NCI-H510A treated with DMSO at 0.1 percent for 48 hours (cell line): ENCODE measurements at regions not wholly inside any gene's neighbourhood (a gene's known extent, or its start where the extent isn't known, plus 50 kb on each side); places are given as distances from the start of the nearest gene placed in this dataset.
A peak's percentile ranks its signal among the peaks of the same experiment; 100 is the strongest.
"Not testable (repeated sequence)": the region's sequence is repeated elsewhere in the genome, so short reads cannot be mapped to it uniquely, and the experiment has no call there.

Experiments used
- DNase-seq: peaks from one replicate; lab custom pipeline; 2025; lab: John Stamatoyannopoulos, UW

GRCh38 chr7:106562711-106563366 is 98.1 kb downstream of the CCDC71L start:
- DNase-seq = no peak

GRCh38 chr7:106561666-106562411 is 99.1 kb downstream of the CCDC71L start:
- DNase-seq = no peak

- DNase-seq = no peak
Observed at GRCh38 chr7:106561151-106561550, 99.8 kb downstream of the CCDC71L start.

DNA sequence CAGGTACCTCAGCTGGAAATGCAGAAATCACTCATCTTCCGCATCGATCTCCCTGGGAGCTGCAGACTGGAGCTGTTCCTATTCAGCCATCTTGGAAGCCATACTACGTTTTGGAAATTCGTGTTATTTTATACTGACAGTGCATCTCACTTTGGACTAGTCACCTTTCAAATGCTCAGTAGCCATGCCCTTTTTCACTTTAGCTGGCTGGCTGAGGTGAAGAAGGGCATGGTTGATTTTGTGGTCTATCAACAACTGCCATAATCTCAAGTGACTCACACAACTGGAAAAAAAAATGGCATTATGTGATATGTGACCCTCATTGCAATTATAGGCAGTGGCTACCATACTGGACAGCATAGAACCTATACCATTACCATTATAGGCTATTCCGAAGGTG is 100.5 kb downstream of the CCDC71L start:
- DNase-seq = no peak

- DNase-seq = not testable (repeated sequence)
Observed at GRCh38 chr7:106556244-106556643, 104.7 kb downstream of the CCDC71L start.

DNA sequence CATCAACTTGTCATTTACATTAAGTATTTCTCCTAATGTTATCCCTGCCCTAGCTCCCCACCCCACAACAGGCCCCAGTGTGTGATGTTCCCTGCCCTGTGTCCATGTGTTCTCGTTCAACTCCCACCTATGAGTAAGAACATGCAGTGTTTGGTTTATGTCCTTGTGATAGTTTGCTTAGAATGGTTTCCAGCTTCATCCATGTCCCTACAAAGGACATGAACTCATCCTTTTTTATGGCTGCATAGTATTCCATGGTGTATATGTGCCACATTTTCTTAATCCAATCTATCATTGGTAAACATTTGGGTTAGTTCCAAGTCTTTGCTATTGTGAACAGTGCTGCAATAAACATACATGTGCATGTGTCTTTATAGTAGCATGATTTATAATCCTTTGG is 106.3 kb downstream of the CCDC71L start:
- not testable (repeated sequence) for DNase-seq

GRCh38 chr7:106553446-106553836 is 107.5 kb downstream of the CCDC71L start:
- no peak for DNase-seq

DNA sequence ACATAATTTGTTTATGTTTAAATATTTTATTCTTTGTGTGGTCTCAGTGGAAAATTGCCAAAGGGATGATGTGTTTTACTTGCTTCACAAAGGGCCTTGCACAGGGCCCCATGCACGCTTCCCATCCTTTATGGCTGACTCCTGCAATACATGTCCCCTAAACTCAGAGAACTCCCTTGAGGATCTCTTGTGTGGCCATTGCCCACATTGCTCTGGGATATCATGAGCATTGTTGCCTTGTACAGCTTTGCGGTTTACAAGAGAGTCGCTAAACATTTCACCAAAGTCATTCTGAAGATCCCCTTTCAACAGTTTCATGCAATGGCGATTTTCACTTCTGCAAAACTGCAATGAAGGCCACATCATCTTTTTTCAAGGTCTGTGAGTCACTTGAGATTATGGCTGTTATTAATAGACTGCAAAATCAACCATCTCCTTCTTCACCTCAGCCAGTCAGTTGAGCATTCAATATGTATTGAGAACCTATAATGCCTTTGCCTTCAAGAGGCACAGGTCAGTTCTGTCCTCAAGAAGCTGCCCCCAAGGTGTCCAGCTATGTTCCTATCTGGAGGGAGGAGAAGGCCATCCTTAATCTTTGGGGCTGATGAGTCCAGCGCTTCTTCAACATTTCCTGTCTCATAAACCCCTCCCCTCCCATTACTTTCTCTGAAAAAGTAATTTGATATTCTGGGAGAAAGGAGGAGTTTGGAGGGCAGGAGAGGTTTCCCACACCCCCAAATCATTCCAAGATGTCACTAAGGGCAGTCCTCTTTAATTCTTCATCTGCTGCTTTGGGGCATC is 108.1 kb downstream of the CCDC71L start:
- DNase-seq = no peak

GRCh38 chr7:106551936-106552335 is 109.0 kb downstream of the CCDC71L start:
- no peak for DNase-seq

- no peak for DNase-seq
Observed at GRCh38 chr7:106548491-106548890, 112.5 kb downstream of the CCDC71L start.

- DNase-seq = no peak
Observed at GRCh38 chr7:106545275-106545674, 115.7 kb downstream of the CCDC71L start.

DNA sequence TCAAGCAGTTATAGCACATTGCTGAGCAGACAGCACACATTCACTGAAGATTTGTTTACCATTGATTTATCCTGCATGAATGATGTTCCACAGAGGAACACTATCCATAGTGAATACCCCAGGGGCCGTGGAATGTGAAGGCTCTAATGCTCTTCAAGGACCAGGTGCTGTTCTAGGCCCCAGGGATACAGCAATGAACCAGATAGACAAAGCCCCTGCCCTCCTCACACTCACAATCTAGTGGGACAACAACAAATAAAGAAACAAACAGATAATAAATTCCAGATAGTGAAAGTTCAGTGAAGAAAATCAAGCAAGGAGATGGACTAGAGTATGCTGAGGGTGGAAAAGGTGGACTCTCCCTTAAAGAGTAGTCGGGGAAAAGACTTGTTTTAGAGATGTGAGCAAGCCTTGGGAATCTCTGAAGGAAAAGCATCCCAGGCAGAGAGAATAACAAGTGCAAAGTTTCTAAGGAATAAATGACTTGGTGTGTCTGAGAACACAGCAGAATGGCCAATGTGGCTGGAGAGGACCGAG is 117.7 kb downstream of the CCDC71L start:
- DNase-seq = no peak

GRCh38 chr7:106542550-106543220 is 118.3 kb downstream of the CCDC71L start:
- DNase-seq = peak; percentile 44

DNA sequence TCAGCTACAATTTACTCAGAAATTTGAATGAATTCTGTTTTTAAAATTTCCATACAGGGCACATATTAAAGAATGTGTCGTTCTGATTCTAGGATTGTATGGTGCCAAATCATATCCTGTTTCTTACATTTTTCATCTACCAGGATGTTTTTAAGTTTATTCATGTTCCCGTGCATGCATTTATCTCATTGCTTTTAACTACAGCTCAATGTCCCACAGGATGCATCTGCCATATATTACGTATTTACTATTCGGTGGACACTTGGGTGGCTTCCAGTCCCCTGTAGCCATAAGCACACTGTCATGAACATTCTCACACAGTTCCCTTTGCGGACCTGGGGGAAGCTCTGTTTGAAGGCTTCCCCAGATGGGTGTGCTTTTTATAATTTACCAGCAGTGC is 122.3 kb downstream of the CCDC71L start:
- DNase-seq = no peak

DNA sequence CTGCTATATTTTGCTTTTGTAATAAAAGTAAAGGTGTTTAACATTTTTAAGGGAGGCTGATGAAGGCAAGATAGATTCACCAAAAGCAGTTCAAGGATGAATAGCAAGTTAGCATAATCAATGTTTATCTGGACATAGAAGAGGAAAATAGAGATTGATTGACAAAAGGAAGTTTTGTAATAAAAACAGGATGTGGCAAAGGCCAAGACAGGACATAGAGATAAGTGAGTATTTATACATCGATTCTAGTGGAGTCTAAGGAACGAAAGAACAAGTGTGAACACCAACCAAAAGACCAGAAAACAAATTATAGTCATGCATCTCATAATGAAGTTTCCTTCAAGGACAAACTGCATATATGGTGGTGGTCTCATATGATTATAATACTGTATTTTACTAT is 123.8 kb downstream of the CCDC71L start:
- no peak for DNase-seq

GRCh38 chr7:106536079-106536478 is 124.9 kb downstream of the CCDC71L start:
- no peak for DNase-seq

DNA sequence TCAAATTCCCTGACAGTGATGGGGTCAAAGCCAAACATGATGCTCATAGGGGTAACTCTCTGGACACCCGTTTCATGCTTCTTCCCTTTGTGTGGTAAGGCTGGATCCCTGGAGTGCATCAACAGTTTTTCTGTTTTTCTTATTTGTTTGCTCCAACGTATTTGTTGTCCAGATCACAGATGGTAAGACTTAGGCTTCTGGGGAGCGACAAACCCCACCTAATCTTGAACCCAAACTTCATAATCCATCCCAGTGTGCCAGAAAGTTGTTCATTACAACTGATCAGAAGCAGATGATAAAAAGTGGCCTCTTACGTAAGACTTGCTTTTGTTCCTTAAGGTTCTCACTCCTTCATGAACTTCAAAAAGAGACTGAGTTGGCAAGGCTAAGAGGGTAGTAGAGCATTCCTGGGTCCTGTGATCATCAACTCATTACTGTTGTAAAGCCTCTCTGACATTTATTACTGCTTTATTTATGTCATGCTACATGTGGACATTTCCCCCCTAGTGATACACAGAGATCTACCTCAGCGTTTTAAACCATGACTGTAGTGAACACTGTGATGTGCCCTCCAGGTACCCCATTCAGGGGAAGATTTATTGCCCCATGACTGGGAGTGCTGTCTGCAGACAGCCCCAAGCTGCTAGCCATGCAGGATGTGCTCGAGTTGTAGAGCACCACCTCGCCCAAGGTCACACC is 125.6 kb downstream of the CCDC71L start:
- DNase-seq = no peak

GRCh38 chr7:106534271-106534846 is 126.6 kb downstream of the CCDC71L start:
- no peak for DNase-seq

DNA sequence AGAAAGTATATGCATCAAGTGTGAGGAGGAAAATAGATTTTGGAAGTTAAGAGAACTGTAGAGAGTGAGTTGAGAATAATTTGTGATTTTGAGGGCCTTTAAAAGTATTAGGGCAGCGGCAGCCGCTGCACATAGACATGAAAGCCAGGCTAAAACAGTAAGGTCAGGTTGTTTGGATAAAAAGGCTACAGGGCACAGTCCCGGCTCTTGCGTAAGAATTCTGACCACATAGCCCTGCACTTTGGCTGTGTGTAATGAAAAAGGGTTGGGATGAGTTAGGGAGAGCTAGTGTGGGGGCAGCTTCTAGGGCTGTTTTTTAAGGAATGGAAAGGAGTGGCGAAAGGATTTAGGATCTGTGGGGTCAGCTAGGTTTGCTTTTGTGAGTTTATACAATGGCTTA is 130.8 kb downstream of the CCDC71L start:
- DNase-seq = not testable (repeated sequence)

DNA sequence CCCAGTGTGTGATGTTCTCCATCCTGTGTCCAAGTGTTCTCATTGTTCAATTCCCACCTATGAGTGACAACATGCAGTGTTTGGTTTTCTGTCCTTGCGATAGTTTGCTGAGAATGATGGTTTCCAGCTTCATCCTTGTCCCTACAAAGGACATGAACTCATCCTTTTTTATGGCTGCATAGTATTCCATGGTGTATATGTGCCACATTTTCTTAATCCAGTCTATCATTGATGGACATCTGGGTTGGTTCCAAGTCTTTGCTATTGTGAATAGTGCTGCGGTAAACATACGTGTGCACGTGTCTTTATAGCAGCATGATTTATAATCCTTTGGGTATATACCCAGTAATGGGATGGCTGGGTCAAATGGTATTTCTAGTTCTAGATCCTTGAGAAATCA is 134.3 kb downstream of the CCDC71L start:
- DNase-seq = not testable (repeated sequence)

- no peak for DNase-seq
Observed at GRCh38 chr7:106524690-106525059, 136.3 kb downstream of the CCDC71L start.
